ENCODE measurements at regions not wholly inside any gene's neighbourhood (a gene's known extent, or its start where the extent isn't known, plus 50 kb on each side); places are given as distances from the start of the nearest gene placed in this dataset.

DNA sequence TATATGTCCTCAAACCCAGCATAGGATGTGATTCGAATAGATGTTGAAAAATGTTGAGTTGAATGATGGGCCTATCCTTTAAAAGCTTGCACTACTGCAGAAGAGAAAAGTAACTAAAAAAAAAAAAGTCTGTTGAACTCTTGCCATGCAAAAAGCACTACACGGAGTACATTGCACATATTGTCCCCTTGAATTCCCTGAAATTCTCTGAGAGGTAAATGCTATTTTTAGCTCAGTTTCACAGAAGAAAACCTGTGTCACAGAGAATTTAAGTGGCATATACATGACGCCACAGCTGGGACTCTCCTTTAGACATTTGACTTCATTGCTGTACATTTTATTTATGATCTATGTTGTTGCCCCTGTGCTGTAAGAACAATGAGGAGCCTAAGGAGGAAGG lies 583.8 kb downstream of the SOX6 start:
- TF ChIP-seq POLR2A (IDR thresholded peaks at IDR 0.05), result no peak
- TF ChIP-seq, protein P1, sequence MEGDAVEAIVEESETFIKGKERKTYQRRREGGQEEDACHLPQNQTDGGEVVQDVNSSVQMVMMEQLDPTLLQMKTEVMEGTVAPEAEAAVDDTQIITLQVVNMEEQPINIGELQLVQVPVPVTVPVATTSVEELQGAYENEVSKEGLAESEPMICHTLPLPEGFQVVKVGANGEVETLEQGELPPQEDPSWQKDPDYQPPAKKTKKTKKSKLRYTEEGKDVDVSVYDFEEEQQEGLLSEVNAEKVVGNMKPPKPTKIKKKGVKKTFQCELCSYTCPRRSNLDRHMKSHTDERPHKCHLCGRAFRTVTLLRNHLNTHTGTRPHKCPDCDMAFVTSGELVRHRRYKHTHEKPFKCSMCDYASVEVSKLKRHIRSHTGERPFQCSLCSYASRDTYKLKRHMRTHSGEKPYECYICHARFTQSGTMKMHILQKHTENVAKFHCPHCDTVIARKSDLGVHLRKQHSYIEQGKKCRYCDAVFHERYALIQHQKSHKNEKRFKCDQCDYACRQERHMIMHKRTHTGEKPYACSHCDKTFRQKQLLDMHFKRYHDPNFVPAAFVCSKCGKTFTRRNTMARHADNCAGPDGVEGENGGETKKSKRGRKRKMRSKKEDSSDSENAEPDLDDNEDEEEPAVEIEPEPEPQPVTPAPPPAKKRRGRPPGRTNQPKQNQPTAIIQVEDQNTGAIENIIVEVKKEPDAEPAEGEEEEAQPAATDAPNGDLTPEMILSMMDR (IDR thresholded peaks at IDR 0.05), result no peak

Data from right lobe of liver (tissue), 4 donors.